ENCODE measurements at regions not wholly inside any gene's neighbourhood (a gene's known extent, or its start where the extent isn't known, plus 50 kb on each side); places are given as distances from the start of the nearest gene placed in this dataset.

GRCh38 chr4:126475730-126476129, 1157.0 kb upstream of the INTU start:
- no peak overlapping the region for H3K27ac ChIP-seq (ENCODE audit: low read length)
- no peak for DNase-seq
- H3K4me1 ChIP-seq (ENCODE audit: low read length), result no peaks in the 10 kb centered on the region
- H3K9me3 ChIP-seq (ENCODE audit: low read length), result no peaks in the 10 kb centered on the region; the same call in 1 of the 2 replicates
- no peaks in the 10 kb centered on the region for H3K79me2 ChIP-seq (ENCODE audit: low read length)
- no peak overlapping the region for H2AFZ ChIP-seq (ENCODE audit: low read length)
- H3K27me3 ChIP-seq (ENCODE audit: low read length), result no peaks in the 10 kb centered on the region
- no peaks in the 10 kb centered on the region for H4K20me1 ChIP-seq (ENCODE audit: insufficient read depth, low read depth, low read length)
- H3K9ac ChIP-seq (ENCODE audit: low read length), result no peak overlapping the region
- H3K9me2 ChIP-seq (replicated peaks; ENCODE audit: insufficient read depth, low read length), result no peaks in the 10 kb centered on the region
- H3K36me3 ChIP-seq (ENCODE audit: insufficient read depth, low read length), result no peaks in the 10 kb centered on the region
- no peak overlapping the region for H3K4me2 ChIP-seq (ENCODE audit: low read depth, low read length, poor library complexity, severe bottlenecking)
- H3K4me3 ChIP-seq (ENCODE audit: low read length), result no peak overlapping the region

GRCh38 chr4:126479709-126480108, 1153.0 kb upstream of the INTU start:
- Histone ChIP-seq H3K4me2 (ENCODE audit: low read depth, low read length, poor library complexity, severe bottlenecking) (no peak overlapping the region), H3K9me2 (replicated peaks; ENCODE audit: insufficient read depth, low read length) (no peaks in the 10 kb centered on the region), H3K4me1 (ENCODE audit: low read length) (no peaks in the 10 kb centered on the region), H2AFZ (ENCODE audit: low read length) (no peak overlapping the region), H4K20me1 (ENCODE audit: insufficient read depth, low read depth, low read length) (no peaks in the 10 kb centered on the region), H3K36me3 (ENCODE audit: insufficient read depth, low read length) (no peaks in the 10 kb centered on the region), H3K9ac (ENCODE audit: low read length) (no peak overlapping the region), H3K27me3 (ENCODE audit: low read length) (no peaks in the 10 kb centered on the region), H3K27ac (ENCODE audit: low read length) (no peak overlapping the region), H3K4me3 (ENCODE audit: low read length) (no peak overlapping the region), H3K79me2 (ENCODE audit: low read length) (no peaks in the 10 kb centered on the region), H3K9me3 (ENCODE audit: low read length) (peaks cover 3% of the 10 kb centered on the region)
- DNase-seq, result no peak

DNA sequence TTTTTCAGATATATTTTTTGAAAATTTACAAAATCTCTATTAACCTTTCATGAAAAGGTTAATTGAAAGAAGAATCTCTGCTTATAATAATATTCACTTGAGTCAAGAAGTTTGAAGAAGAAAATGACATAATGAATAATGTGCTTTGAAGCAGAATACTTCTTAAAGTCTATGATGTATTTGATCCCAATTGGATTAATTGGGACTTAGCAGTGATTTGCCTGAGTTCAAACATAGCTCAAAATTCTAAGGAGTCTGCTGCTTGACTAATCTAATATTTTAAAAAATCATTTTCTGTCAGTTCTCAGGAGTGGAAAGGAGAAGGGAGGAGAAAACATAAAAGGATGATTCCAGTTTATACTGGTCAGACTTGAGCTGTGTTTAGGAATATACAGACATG, 1150.4 kb upstream of the INTU start:
- Histone ChIP-seq H3K27ac (ENCODE audit: low read length) (no peak overlapping the region), H3K36me3 (ENCODE audit: insufficient read depth, low read length) (no peaks in the 10 kb centered on the region), H3K9me2 (replicated peaks; ENCODE audit: insufficient read depth, low read length) (no peaks in the 10 kb centered on the region), H3K9ac (ENCODE audit: low read length) (no peak overlapping the region), H2AFZ (ENCODE audit: low read length) (no peak overlapping the region), H3K4me1 (ENCODE audit: low read length) (no peaks in the 10 kb centered on the region), H3K4me2 (ENCODE audit: low read depth, low read length, poor library complexity, severe bottlenecking) (no peak overlapping the region), H3K4me3 (ENCODE audit: low read length) (no peak overlapping the region), H4K20me1 (ENCODE audit: insufficient read depth, low read depth, low read length) (no peaks in the 10 kb centered on the region), H3K27me3 (ENCODE audit: low read length) (no peaks in the 10 kb centered on the region), H3K79me2 (ENCODE audit: low read length) (no peaks in the 10 kb centered on the region), H3K9me3 (ENCODE audit: low read length) (peaks cover 6% of the 10 kb centered on the region)
- DNase-seq, result no peak

DNA sequence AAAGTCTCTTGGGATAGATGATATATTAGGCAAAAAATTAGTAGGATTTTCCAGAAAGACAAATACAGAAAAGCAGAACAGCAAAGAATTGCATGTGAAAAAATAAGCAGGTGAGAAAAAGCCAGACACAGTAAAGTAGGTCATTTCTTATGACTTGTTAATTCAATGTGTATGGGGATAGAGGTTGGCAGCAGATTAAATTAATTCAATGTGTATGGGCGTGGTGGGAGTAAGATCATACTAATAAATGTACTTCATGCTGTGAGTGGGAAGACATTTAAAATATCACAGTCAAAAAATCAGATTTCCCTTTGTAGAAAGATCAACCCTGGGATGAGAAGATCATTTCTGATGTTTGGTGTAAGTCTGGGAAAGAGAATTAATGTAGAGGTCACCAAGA, 1146.4 kb upstream of the INTU start:
- no peak overlapping the region for H3K9ac ChIP-seq (ENCODE audit: low read length)
- no peaks in the 10 kb centered on the region for H3K27me3 ChIP-seq (ENCODE audit: low read length)
- no peaks in the 10 kb centered on the region for H3K9me2 ChIP-seq (replicated peaks; ENCODE audit: insufficient read depth, low read length)
- H4K20me1 ChIP-seq (ENCODE audit: insufficient read depth, low read depth, low read length), result no peaks in the 10 kb centered on the region
- H3K79me2 ChIP-seq (ENCODE audit: low read length), result no peaks in the 10 kb centered on the region
- H3K9me3 ChIP-seq (ENCODE audit: low read length), result peaks cover 11% of the 10 kb centered on the region
- H3K4me2 ChIP-seq (ENCODE audit: low read depth, low read length, poor library complexity, severe bottlenecking), result no peak overlapping the region
- no peaks in the 10 kb centered on the region for H3K36me3 ChIP-seq (ENCODE audit: insufficient read depth, low read length)
- no peaks in the 10 kb centered on the region for H3K4me1 ChIP-seq (ENCODE audit: low read length)
- no peak overlapping the region for H3K4me3 ChIP-seq (ENCODE audit: low read length)
- DNase-seq, result no peak
- H2AFZ ChIP-seq (ENCODE audit: low read length), result no peak overlapping the region
- no peak overlapping the region for H3K27ac ChIP-seq (ENCODE audit: low read length)

DNA sequence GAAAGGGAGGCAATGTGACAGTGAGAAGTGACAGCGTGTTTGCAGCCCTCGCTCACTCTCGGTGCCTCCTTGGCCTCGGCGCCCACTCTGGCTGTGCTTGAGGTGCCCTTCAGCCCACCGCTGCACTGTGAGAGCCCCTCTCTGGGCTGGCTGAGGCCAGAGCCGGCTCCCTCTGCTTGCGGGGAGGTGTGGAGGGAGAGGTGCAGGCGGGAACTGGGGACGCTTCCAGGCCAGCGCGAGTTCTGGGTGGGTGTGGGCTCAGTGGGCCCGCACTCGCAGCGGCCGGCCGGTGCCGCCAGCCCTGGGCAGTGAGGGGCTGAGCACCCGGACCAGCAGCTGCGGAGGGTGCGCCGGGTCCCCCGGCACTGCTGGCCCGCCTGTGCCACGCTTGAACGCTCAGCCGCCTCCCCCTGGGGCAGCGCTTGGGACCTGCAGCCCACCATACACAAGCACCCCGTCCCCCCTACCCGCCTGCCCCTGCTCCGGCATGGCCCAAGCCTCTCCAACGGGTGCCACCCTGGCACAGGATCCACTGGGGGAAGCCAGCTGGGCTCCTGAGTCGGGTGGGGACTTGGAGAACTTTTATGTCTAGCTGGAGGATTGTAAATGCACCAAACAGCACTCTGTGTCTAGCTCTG, 1142.8 kb upstream of the INTU start:
- DNase-seq, result no peak
- no peaks in the 10 kb centered on the region for H3K27me3 ChIP-seq (ENCODE audit: low read length)
- H3K4me2 ChIP-seq (ENCODE audit: low read depth, low read length, poor library complexity, severe bottlenecking), result no peak overlapping the region

GRCh38 chr4:126495163-126495752, 1137.5 kb upstream of the INTU start:
- H4K20me1 ChIP-seq (ENCODE audit: insufficient read depth, low read depth, low read length), result no peaks in the 10 kb centered on the region
- no peaks in the 10 kb centered on the region for H3K79me2 ChIP-seq (ENCODE audit: low read length)
- H3K27ac ChIP-seq (ENCODE audit: low read length), result no peak overlapping the region
- DNase-seq, result no peak
- no peak overlapping the region for H2AFZ ChIP-seq (ENCODE audit: low read length)
- no peak overlapping the region for H3K4me2 ChIP-seq (ENCODE audit: low read depth, low read length, poor library complexity, severe bottlenecking)
- H3K4me1 ChIP-seq (ENCODE audit: low read length), result no peaks in the 10 kb centered on the region
- no peak overlapping the region for H3K4me3 ChIP-seq (ENCODE audit: low read length)
- no peaks in the 10 kb centered on the region for H3K27me3 ChIP-seq (ENCODE audit: low read length)
- H3K9me3 ChIP-seq (ENCODE audit: low read length), result peaks cover 7% of the 10 kb centered on the region; the same call in 1 of the 2 replicates
- H3K9me2 ChIP-seq (replicated peaks; ENCODE audit: insufficient read depth, low read length), result no peaks in the 10 kb centered on the region
- no peaks in the 10 kb centered on the region for H3K36me3 ChIP-seq (ENCODE audit: insufficient read depth, low read length)
- H3K9ac ChIP-seq (ENCODE audit: low read length), result no peak overlapping the region

More for the DNA sequence above, 1142.8 kb upstream of the INTU start:
- H3K36me3 ChIP-seq (ENCODE audit: insufficient read depth, low read length), result no peaks in the 10 kb centered on the region
- no peaks in the 10 kb centered on the region for H3K4me1 ChIP-seq (ENCODE audit: low read length)
- H4K20me1 ChIP-seq (ENCODE audit: insufficient read depth, low read depth, low read length), result no peaks in the 10 kb centered on the region
- H3K27ac ChIP-seq (ENCODE audit: low read length), result no peak overlapping the region
- H3K9me3 ChIP-seq (ENCODE audit: low read length), result peaks cover 11% of the 10 kb centered on the region
- H3K9ac ChIP-seq (ENCODE audit: low read length), result no peak overlapping the region
- H3K79me2 ChIP-seq (ENCODE audit: low read length), result no peaks in the 10 kb centered on the region
- H2AFZ ChIP-seq (ENCODE audit: low read length), result no peak overlapping the region
- H3K9me2 ChIP-seq (replicated peaks; ENCODE audit: insufficient read depth, low read length), result no peaks in the 10 kb centered on the region
- no peak overlapping the region for H3K4me3 ChIP-seq (ENCODE audit: low read length)

DNA sequence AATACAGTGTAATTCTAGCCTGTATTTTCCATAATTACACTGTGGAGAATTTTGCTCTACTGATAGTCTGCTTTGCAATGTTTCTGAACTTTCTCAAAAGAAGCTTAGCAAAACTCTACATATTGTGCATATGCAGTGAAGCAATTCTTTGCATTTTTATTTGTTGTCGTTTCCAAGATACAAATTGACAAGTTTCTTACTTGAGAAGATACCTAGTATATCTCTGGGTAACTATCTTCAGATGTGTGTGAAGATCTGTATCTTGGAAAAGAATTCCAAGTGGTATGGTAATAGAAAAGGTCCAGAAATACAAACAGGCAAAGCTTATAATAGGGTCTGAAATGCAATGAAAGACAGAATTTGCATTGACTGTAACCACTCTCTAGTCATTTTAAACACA, 1119.8 kb upstream of the INTU start:
- no peak overlapping the region for H3K9ac ChIP-seq (ENCODE audit: low read length)
- H3K36me3 ChIP-seq (ENCODE audit: insufficient read depth, low read length), result no peaks in the 10 kb centered on the region

GRCh38 chr4:126513596-126513995, 1119.2 kb upstream of the INTU start:
- Histone ChIP-seq H2AFZ (ENCODE audit: low read length) (no peak overlapping the region), H3K4me1 (ENCODE audit: low read length) (no peaks in the 10 kb centered on the region), H3K9me3 (ENCODE audit: low read length) (peaks cover 5% of the 10 kb centered on the region), H3K79me2 (ENCODE audit: low read length) (no peaks in the 10 kb centered on the region), H3K4me2 (ENCODE audit: low read depth, low read length, poor library complexity, severe bottlenecking) (no peak overlapping the region), H3K4me3 (ENCODE audit: low read length) (no peak overlapping the region), H3K27ac (ENCODE audit: low read length) (no peak overlapping the region), H3K9ac (ENCODE audit: low read length) (no peak overlapping the region), H4K20me1 (ENCODE audit: insufficient read depth, low read depth, low read length) (no peaks in the 10 kb centered on the region), H3K9me2 (replicated peaks; ENCODE audit: insufficient read depth, low read length) (no peaks in the 10 kb centered on the region), H3K27me3 (ENCODE audit: low read length) (no peaks in the 10 kb centered on the region), H3K36me3 (ENCODE audit: insufficient read depth, low read length) (no peaks in the 10 kb centered on the region)
- no peak for DNase-seq

More for the DNA sequence above, 1119.8 kb upstream of the INTU start:
- Histone ChIP-seq H3K9me2 (replicated peaks; ENCODE audit: insufficient read depth, low read length) (no peaks in the 10 kb centered on the region), H3K9me3 (ENCODE audit: low read length) (peaks cover 5% of the 10 kb centered on the region), H3K4me2 (ENCODE audit: low read depth, low read length, poor library complexity, severe bottlenecking) (no peak overlapping the region), H2AFZ (ENCODE audit: low read length) (no peak overlapping the region), H3K4me1 (ENCODE audit: low read length) (no peaks in the 10 kb centered on the region), H3K27ac (ENCODE audit: low read length) (no peak overlapping the region), H4K20me1 (ENCODE audit: insufficient read depth, low read depth, low read length) (no peaks in the 10 kb centered on the region), H3K27me3 (ENCODE audit: low read length) (no peaks in the 10 kb centered on the region), H3K79me2 (ENCODE audit: low read length) (no peaks in the 10 kb centered on the region), H3K4me3 (ENCODE audit: low read length) (no peak overlapping the region)
- no peak for DNase-seq

Measured in Karpas-422 (cell line).